ENCODE measurements at regions not wholly inside any gene's neighbourhood (a gene's known extent, or its start where the extent isn't known, plus 50 kb on each side); places are given as distances from the start of the nearest gene placed in this dataset.

- H3K27ac ChIP-seq (ENCODE audit: low read length), result no peak overlapping the region
- no peaks in the 10 kb centered on the region for H3K36me3 ChIP-seq (replicated peaks; ENCODE audit: low read depth, low read length)
- no peaks in the 10 kb centered on the region for H3K4me1 ChIP-seq (ENCODE audit: low read length)
Measured at GRCh38 chr18:51442012-51442411, 244.5 kb upstream of the MEX3C start.

DNA sequence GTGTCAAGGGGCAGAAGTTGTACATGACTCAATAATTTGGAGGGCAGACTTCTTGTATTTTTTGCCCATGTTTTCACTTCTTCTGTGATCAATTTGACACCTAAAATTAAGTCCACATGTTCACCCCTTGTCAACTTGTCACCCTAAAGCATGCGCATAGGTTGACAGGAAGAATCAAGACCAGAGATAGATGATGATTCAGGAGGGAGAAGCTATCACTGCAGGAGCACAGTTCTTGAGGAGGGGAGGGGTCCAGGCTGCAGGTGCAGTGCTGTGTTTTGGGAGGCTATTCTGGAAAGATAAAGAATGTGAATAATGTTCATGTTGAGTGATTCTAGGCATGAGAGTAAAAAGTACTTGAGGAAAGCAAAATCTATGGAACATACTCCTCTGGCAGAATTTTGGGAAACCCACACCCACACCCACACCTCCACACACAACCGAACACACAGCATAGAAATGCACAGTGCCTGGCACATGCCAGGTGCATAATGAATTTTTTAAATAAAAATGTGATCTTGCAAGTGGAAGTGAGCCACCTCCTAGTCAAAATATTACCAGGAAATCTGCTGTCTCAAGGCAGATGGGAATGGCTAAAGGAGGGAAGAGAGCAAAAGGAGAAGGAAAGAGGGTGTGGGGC lies 249.2 kb upstream of the MEX3C start:
- no peak overlapping the region for H2AFZ ChIP-seq (ENCODE audit: low read depth, low read length)
- no peaks in the 10 kb centered on the region for H3K4me1 ChIP-seq (ENCODE audit: low read length)
- no peak overlapping the region for H3K4me3 ChIP-seq (ENCODE audit: low read length)
- H3K9ac ChIP-seq (ENCODE audit: low read length), result no peak overlapping the region
- no peaks in the 10 kb centered on the region for H3K79me2 ChIP-seq (ENCODE audit: low read length)
- peaks cover 52% of the 10 kb centered on the region for H3K27me3 ChIP-seq (ENCODE audit: low read depth, low read length)
- no peaks in the 10 kb centered on the region; the same call in 1 of the 2 replicates for H3K9me3 ChIP-seq (ENCODE audit: insufficient read depth, low read length)
- no peaks in the 10 kb centered on the region for H4K20me1 ChIP-seq (ENCODE audit: insufficient read depth, low read length)
- H3K27ac ChIP-seq (ENCODE audit: low read length), result no peak overlapping the region
- no peaks in the 10 kb centered on the region for H3K36me3 ChIP-seq (replicated peaks; ENCODE audit: low read depth, low read length)
- no peak overlapping the region for H3K4me2 ChIP-seq (ENCODE audit: low read length)
- no peak for TF ChIP-seq EZH2phosphoT487 (IDR thresholded peaks at IDR 0.05; ENCODE audit: low read depth)

More at GRCh38 chr18:51442012-51442411, 244.5 kb upstream of the MEX3C start:
- Histone ChIP-seq H4K20me1 (ENCODE audit: insufficient read depth, low read length) (no peaks in the 10 kb centered on the region), H3K9ac (ENCODE audit: low read length) (no peak overlapping the region), H3K27me3 (ENCODE audit: low read depth, low read length) (peaks cover 39% of the 10 kb centered on the region), H2AFZ (ENCODE audit: low read depth, low read length) (no peak overlapping the region), H3K4me2 (ENCODE audit: low read length) (no peak overlapping the region), H3K79me2 (ENCODE audit: low read length) (no peaks in the 10 kb centered on the region), H3K9me3 (ENCODE audit: insufficient read depth, low read length) (no peaks in the 10 kb centered on the region; the same call in 1 of the 2 replicates), H3K4me3 (ENCODE audit: low read length) (no peak overlapping the region)
- TF ChIP-seq CTCF (IDR thresholded peaks at IDR 0.05; ENCODE audit: low read depth, low read length), result no peak
- no peak for TF ChIP-seq EZH2phosphoT487 (IDR thresholded peaks at IDR 0.05; ENCODE audit: low read depth)

GRCh38 chr18:51447351-51448342 lies 250.2 kb upstream of the MEX3C start:
- no peak for TF ChIP-seq CTCF (IDR thresholded peaks at IDR 0.05; ENCODE audit: low read depth, low read length)
- Histone ChIP-seq H3K4me2 (ENCODE audit: low read length) (no peak overlapping the region), H3K27ac (ENCODE audit: low read length) (no peak overlapping the region), H3K4me3 (ENCODE audit: low read length) (no peak overlapping the region), H3K27me3 (ENCODE audit: low read depth, low read length) (peaks cover 48% of the 10 kb centered on the region), H3K4me1 (ENCODE audit: low read length) (no peaks in the 10 kb centered on the region), H3K36me3 (replicated peaks; ENCODE audit: low read depth, low read length) (no peaks in the 10 kb centered on the region), H3K9ac (ENCODE audit: low read length) (no peak overlapping the region), H2AFZ (ENCODE audit: low read depth, low read length) (no peak overlapping the region), H4K20me1 (ENCODE audit: insufficient read depth, low read length) (no peaks in the 10 kb centered on the region), H3K79me2 (ENCODE audit: low read length) (no peaks in the 10 kb centered on the region), H3K9me3 (ENCODE audit: insufficient read depth, low read length) (no peaks in the 10 kb centered on the region; the same call in 1 of the 2 replicates)

- Histone ChIP-seq H3K9me3 (ENCODE audit: insufficient read depth, low read length) (no peaks in the 10 kb centered on the region), H3K4me1 (ENCODE audit: low read length) (no peaks in the 10 kb centered on the region), H3K36me3 (replicated peaks; ENCODE audit: low read depth, low read length) (no peaks in the 10 kb centered on the region), H3K27me3 (ENCODE audit: low read depth, low read length) (peaks cover 36% of the 10 kb centered on the region), H3K4me2 (ENCODE audit: low read length) (no peak overlapping the region), H3K4me3 (ENCODE audit: low read length) (no peak overlapping the region), H3K9ac (ENCODE audit: low read length) (no peak overlapping the region), H3K79me2 (ENCODE audit: low read length) (no peaks in the 10 kb centered on the region), H3K27ac (ENCODE audit: low read length) (no peak overlapping the region), H2AFZ (ENCODE audit: low read depth, low read length) (no peak overlapping the region), H4K20me1 (ENCODE audit: insufficient read depth, low read length) (no peaks in the 10 kb centered on the region)
- TF ChIP-seq EZH2phosphoT487 (IDR thresholded peaks at IDR 0.05; ENCODE audit: low read depth) (no peak), CTCF (IDR thresholded peaks at IDR 0.05; ENCODE audit: low read depth, low read length) (no peak)
Measured at GRCh38 chr18:51448949-51449348, 251.5 kb upstream of the MEX3C start.
